ENCODE measurements at regions not wholly inside any gene's neighbourhood (a gene's known extent, or its start where the extent isn't known, plus 50 kb on each side); places are given as distances from the start of the nearest gene placed in this dataset.

GRCh38 chr18:57984490-57985115 lies 59.4 kb upstream of the NEDD4L start (continued):
- no peak for TF ChIP-seq POLR2A (IDR thresholded peaks at IDR 0.05; ENCODE audit: control extremely low read depth in 1 of 2, low read depth in 2 of 2, low read length in 2 of 2)
- TF ChIP-seq EZH2 (IDR thresholded peaks at IDR 0.05; ENCODE audit: low read depth, low read length, severe bottlenecking), result no peak
- no peak for TF ChIP-seq RXRA (IDR thresholded peaks at IDR 0.05; ENCODE audit: insufficient read depth, low read depth, low read length)
- TF ChIP-seq CTBP2 (IDR thresholded peaks at IDR 0.05; ENCODE audit: borderline replicate concordance, insufficient read depth, insufficient read length, low read length), result no peak
- no peak for TF ChIP-seq GABPA (IDR thresholded peaks at IDR 0.05; ENCODE audit: borderline replicate concordance, insufficient read depth, low read length)
- no peak for TF ChIP-seq SIRT6 (IDR thresholded peaks at IDR 0.05; ENCODE audit: low read length)
